Astrocyte of the spinal cord (primary cell): ENCODE measurements at regions not wholly inside any gene's neighbourhood (a gene's known extent, or its start where the extent isn't known, plus 50 kb on each side); places are given as distances from the start of the nearest gene placed in this dataset.
"Not testable (repeated sequence)": the region's sequence is repeated elsewhere in the genome, so short reads cannot be mapped to it uniquely, and the experiment has no call there.

Experiments
- DNase-seq: peaks from one replicate; pipeline ENCODE4 v3.0.0; 2011; ENCODE audit warnings: low read depth, low spot score
- H3K4me3 ChIP-seq: 2 replicates; pipeline ENCODE4 v1.5.1; 2011; ENCODE audit warnings: low read depth, mild to moderate bottlenecking, low read length, moderate library complexity
- in situ Hi-C: cut with HindIII; loops from 2 replicates; pipeline ENCODE4 v1.10.0; 2017; ENCODE audit warnings: low sequenced_read_pairs
- TF ChIP-seq, protein P1 (sequence below): IDR thresholded peaks from 2 replicates; pipeline ENCODE4 v1.5.1; 2012; ENCODE audit warnings: low read depth, mild to moderate bottlenecking, low read length, inconsistent platforms

DNA sequence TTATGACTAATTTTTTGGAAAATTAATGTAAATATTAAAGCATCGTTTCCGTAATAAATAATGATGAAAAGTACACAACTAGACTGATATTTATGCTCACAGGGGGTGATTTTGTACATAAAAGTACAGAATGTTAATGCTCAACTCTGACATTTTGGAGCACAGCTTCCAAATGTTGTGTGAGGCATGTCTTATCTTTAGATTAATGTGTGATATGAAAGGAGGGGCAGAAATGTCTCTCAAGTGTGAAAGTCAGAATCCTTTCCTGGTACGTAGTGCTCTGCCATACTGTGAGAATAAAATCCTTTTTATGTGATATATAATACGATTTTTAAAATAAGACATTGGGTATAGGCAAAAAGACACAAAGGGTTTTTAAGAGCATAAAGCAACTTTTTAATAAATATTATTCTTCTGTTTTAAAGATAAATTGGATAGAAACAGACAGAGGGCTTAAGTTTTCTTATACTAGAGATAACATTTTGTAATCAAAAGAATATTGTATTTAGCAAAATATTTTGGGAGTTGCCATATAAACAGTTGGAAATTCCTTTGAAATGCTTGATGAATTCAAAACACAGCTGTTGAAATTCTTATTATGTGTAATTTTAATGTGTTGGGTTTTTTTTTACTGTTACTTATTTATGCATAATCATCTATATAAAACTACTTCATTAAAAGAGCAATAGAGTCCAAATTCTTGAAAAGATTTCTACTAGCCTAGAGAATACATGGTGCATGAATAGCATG is 389.7 kb downstream of the RAP2B start:
- DNase-seq: no peak
- in situ Hi-C loops: no loop called here
- TF ChIP-seq, protein P1, sequence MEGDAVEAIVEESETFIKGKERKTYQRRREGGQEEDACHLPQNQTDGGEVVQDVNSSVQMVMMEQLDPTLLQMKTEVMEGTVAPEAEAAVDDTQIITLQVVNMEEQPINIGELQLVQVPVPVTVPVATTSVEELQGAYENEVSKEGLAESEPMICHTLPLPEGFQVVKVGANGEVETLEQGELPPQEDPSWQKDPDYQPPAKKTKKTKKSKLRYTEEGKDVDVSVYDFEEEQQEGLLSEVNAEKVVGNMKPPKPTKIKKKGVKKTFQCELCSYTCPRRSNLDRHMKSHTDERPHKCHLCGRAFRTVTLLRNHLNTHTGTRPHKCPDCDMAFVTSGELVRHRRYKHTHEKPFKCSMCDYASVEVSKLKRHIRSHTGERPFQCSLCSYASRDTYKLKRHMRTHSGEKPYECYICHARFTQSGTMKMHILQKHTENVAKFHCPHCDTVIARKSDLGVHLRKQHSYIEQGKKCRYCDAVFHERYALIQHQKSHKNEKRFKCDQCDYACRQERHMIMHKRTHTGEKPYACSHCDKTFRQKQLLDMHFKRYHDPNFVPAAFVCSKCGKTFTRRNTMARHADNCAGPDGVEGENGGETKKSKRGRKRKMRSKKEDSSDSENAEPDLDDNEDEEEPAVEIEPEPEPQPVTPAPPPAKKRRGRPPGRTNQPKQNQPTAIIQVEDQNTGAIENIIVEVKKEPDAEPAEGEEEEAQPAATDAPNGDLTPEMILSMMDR: no peak
- H3K4me3 ChIP-seq: no peak overlapping the region

DNA sequence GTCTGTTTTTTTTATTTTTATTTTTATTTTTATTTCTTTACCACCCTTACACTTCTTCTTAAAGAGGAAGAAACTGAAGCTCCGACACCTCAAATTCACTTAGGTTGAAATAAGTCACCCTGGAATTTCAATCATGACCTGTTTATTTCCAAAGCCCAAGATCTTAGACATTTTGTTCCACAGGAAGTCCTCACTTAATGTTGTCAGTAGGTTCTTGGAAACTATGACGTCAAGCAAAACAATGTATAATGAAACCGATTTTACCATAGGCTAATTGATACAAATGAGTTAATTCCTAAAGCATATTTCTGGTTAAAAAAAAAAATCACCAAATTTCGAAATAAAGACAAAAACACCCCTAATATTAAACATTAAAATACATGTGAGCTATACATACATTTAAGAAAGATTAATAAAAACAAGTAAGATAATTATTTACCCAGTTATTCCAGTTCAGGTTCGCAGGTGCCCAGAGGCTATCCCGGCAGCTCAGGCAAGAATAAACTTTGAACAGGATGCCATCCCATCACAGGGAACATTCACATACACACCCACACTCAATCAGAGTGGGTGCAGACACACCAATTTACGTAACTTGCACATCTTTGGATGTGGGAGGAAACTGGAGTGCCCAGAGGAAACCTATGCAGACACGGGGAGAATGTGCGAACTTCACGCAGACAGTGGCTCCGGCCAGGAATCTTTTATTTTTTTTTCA is 391.0 kb downstream of the RAP2B start:
- TF ChIP-seq, protein P1: no peak
- DNase-seq: no peak
- in situ Hi-C loops: no loop called here
- H3K4me3 ChIP-seq: no peak overlapping the region

DNA sequence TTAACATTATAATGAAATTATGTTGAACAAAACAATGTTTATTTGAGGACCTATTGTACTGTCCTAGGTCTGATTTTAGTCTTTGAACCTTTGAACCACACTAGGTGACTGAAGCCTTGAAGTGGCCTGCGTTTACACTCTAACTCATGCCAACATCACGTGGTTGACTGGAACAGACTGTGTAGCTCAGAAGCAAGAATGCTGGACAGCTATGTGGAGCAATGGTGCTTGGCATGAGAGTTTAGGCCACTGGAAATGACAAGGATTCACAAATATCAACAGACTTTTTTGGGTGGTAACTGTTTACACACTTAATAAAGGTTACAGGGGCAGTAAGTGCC is 391.5 kb downstream of the RAP2B start:
- in situ Hi-C loops: no loop called here
- DNase-seq: no peak

DNA sequence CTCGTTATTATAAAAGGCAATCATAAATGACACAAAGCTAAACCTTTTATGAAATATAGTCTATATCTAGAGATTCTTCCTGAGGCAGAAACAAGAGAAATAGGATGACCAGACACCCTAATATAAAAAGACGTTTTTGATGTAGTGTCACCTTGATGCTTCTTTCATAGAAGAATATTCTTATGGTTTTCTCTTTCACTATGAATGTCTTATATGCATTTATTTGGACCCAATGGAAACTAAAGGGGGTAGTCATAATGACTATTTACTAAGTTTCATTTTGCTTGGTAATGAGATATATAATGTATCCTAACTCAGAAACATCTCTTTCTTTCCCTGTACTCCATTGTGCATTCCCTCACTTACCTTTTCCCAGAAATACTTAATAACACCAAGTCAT is 393.9 kb downstream of the RAP2B start:
- in situ Hi-C loops: no loop called here
- H3K4me3 ChIP-seq: no peak overlapping the region
- DNase-seq: no peak
- TF ChIP-seq, protein P1: no peak

More for the DNA sequence above, 391.5 kb downstream of the RAP2B start:
- TF ChIP-seq, protein P1: no peak
- H3K4me3 ChIP-seq: no peak overlapping the region

DNA sequence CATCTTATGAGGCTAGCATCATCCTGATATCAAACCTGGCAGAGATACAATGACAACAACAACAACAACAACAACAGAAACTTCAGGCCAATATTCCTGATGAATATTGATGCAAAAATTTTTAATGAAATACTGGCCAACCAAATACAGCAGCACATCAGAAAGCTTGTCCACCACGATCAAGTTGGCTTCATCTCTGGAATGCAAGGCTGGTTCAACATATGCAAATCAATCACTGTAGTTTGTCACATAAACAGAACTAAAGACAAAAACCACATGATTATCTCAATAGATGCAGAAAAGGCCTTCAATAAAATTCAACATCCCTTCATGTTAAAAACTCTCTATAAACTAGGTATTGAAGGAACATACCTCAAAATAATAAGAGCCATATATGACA is 397.3 kb downstream of the RAP2B start:
- DNase-seq, in situ Hi-C loops, H3K4me3 ChIP-seq: not testable (repeated sequence)

DNA sequence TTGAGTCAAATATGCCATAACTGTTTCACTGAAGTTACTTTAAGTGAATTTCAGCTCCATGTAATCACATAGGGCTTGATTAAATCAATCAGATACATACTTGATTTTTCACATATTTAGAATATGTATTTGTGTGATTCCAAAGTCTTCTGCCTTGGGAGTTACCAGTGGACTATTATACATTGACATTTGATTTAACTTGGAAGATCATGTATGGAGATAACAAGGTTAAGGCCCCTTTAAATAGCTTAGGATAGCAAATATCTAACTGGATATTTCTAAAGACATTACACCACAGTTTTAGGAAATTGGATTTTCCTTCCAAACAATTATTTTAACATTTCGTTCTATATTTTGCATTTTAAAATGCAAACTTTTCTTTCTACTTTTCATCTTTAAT is 405.0 kb downstream of the RAP2B start:
- TF ChIP-seq, protein P1: no peak
- DNase-seq: no peak
- no peak overlapping the region for H3K4me3 ChIP-seq
- in situ Hi-C loops: no loop called here

DNA sequence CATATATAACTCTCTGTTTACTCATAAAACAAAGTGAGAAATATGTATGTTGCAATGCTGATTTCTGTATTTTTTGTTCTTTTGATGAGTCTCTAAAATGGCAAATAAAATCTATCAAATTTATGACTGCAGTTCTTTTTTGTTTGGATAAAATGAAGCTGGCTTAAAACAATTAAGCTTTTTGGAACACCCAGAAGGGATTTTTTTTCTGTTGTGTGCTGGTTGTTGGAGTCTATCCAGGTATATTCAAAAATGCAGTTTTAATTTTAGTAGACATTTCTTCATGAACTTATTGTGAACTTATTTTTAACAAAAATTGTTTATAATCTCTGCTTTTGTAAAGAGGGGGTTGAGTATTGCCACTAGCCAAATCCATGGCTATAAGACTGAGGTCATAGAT is 405.5 kb downstream of the RAP2B start:
- H3K4me3 ChIP-seq: no peak overlapping the region
- in situ Hi-C loops: no loop called here
- no peak for DNase-seq
- TF ChIP-seq, protein P1: no peak

DNA sequence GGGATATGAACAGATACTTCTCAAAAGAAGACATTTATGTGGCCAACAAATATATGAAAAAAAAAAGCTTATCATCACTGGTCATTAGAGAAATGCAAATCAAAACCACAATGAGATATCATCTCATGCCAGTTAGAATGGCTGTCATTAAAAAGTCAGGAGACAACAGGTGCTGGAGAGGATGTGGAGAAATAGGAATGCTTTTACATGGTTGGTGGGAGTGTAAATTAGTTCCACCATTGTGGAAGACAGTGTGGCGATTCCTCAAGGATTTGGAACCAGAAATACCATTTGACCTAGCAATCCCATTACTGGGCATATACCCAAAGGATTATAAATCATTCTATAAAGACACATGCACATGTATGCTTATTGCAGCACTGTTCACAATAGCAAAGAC is 408.5 kb downstream of the RAP2B start:
- H3K4me3 ChIP-seq, in situ Hi-C loops, DNase-seq: not testable (repeated sequence)
